Adrenal gland (tissue), 5 donors: ENCODE measurements at regions not wholly inside any gene's neighbourhood (a gene's known extent, or its start where the extent isn't known, plus 50 kb on each side); places are given as distances from the start of the nearest gene placed in this dataset.

Experiments
- CTCF ChIP-seq, 6 experiments: fragments of 450-650 bp in 4 of 6; fragments of 200-600 bp in 2 of 6; sonication (generic) in 1 of 6; IDR thresholded peaks; 1 replicate in 5 of 6; 2 replicates in 1 of 6; pipeline versions ENCODE4 v1.5.1 to v1.8.0; 2016 to 2021; ENCODE audit warnings: antibody characterized with exemption in 6 of 6, mild to moderate bottlenecking in 2 of 6, moderate library complexity in 1 of 6
- POLR2A ChIP-seq, 2 donors: fragments of 450-650 bp; IDR thresholded peaks; one replicate each; pipeline ENCODE4 v1.6.1; 2017; ENCODE audit warnings: antibody characterized with exemption in 2 of 2, mild to moderate bottlenecking in 2 of 2, moderate library complexity in 1 of 2
- donor health status: DM: no; HTN: no; CAD: no.

GRCh38 chr9:107090218-107090617, 192.9 kb upstream of the RAD23B start:
- TF ChIP-seq CTCF (IDR thresholded peaks at IDR 0.05) (no peak), POLR2A (IDR thresholded peaks at IDR 0.05) (no peak)
